ENCODE measurements at regions not wholly inside any gene's neighbourhood (a gene's known extent, or its start where the extent isn't known, plus 50 kb on each side); places are given as distances from the start of the nearest gene placed in this dataset.

GRCh38 chr3:187856555-187856954 is 111.3 kb upstream of the BCL6 start:
- TF ChIP-seq CHD4 (IDR thresholded peaks at IDR 0.05; ENCODE audit: borderline replicate concordance) (no peak), CTCF (IDR thresholded peaks at IDR 0.05) (no peak), CBX8 (IDR thresholded peaks at IDR 0.05) (no peak), ATOH8 (CRISPR knock-in tag; IDR thresholded peaks at IDR 0.05; ENCODE audit: low read depth) (no peak), FOXS1 (CRISPR knock-in tag; IDR thresholded peaks at IDR 0.05) (no peak), RNF2 (IDR thresholded peaks at IDR 0.05; ENCODE audit: borderline replicate concordance, low read depth) (no peak), SMC3 (IDR thresholded peaks at IDR 0.05) (no peak), FOSB (CRISPR knock-in tag; IDR thresholded peaks at IDR 0.05) (no peak), MAX (IDR thresholded peaks at IDR 0.05) (no peak), POLR2A (IDR thresholded peaks at IDR 0.05; ENCODE audit: low read length) (no peak)

Data from A549 (cell line).